Stimulated activated CD8-positive, alpha-beta memory T cell treated with anti-CD3 and anti-CD28 coated beads, Interleukin-2, amount 100 ng/mL, for 48 hours (primary cell): ENCODE measurements at regions not wholly inside any gene's neighbourhood (a gene's known extent, or its start where the extent isn't known, plus 50 kb on each side); places are given as distances from the start of the nearest gene placed in this dataset.

ENCODE experiments used
- DNase-seq, 2 donors: peaks; one replicate each; pipeline ENCODE4 v3.0.0-alpha.2; 2020; ENCODE audit warnings: low read depth in 2 of 2

- DNase-seq = no peak
These were observed 61.4 kb upstream of the FMN2 start for GRCh38 chr1:240030236-240030635.

- no peak for DNase-seq
These were observed 60.7 kb upstream of the FMN2 start for GRCh38 chr1:240031009-240031408.

GRCh38 chr1:240031414-240031813, 60.3 kb upstream of the FMN2 start:
- no peak for DNase-seq

GRCh38 chr1:240033406-240033805, 58.3 kb upstream of the FMN2 start:
- no peak for DNase-seq

GRCh38 chr1:240036526-240036925, 55.2 kb upstream of the FMN2 start:
- DNase-seq = no peak
